ENCODE measurements at regions not wholly inside any gene's neighbourhood (a gene's known extent, or its start where the extent isn't known, plus 50 kb on each side); places are given as distances from the start of the nearest gene placed in this dataset.

GRCh38 chr5:154117930-154118329 lies 72.6 kb upstream of the GALNT10 start:
- WGBS, 2 experiments (ENCODE audit: insufficient coverage in 1 of 2, insufficient read length in 1 of 2): 90% methylated on average over 3 of the region's 3 CpGs
- H3K9ac ChIP-seq (ENCODE audit: extremely low read depth, low read length, poor library complexity, severe bottlenecking): no peak overlapping the region
- Mint-ChIP-seq H3K4me3 (no peak overlapping the region), H3K27ac (no peak overlapping the region), H3K4me1 (peaks cover 19% of the 10 kb centered on the region), H3K27me3 (ENCODE audit: insufficient read depth) (peaks cover 43% of the 10 kb centered on the region), H3K9me3 (peaks cover 5% of the 10 kb centered on the region), H3K36me3 (ENCODE audit: low read depth) (no peaks in the 10 kb centered on the region)
- H3K9me3 ChIP-seq (ENCODE audit: control insufficient read depth, low read length): peaks cover 11% of the 10 kb centered on the region
- peaks cover 30% of the 10 kb centered on the region for H3K27me3 ChIP-seq (ENCODE audit: control insufficient read depth, insufficient read depth, low read length, poor library complexity, severe bottlenecking)
- DNase-seq: peak; percentile 53
- H3K4me3 ChIP-seq (ENCODE audit: low read length): no peak overlapping the region
- TF ChIP-seq CTCF (conservative IDR thresholded peaks at IDR 0.05): no peak
- no peaks in the 10 kb centered on the region for H3K36me3 ChIP-seq (ENCODE audit: control insufficient read depth, insufficient read depth, low read length)
- peaks cover 5% of the 10 kb centered on the region for H3K4me1 ChIP-seq (ENCODE audit: control insufficient read depth, insufficient read depth, low read length)
- H3K27ac ChIP-seq (ENCODE audit: low read depth, low read length): no peak overlapping the region

- Mint-ChIP-seq H3K9me3 (peaks cover 5% of the 10 kb centered on the region), H3K4me3 (no peak overlapping the region), H3K36me3 (ENCODE audit: low read depth) (no peaks in the 10 kb centered on the region), H3K27me3 (ENCODE audit: insufficient read depth) (peaks cover 40% of the 10 kb centered on the region), H3K27ac (no peak overlapping the region), H3K4me1 (peaks cover 19% of the 10 kb centered on the region)
- no peaks in the 10 kb centered on the region for H3K36me3 ChIP-seq (ENCODE audit: control insufficient read depth, insufficient read depth, low read length)
- peaks cover 11% of the 10 kb centered on the region for H3K9me3 ChIP-seq (ENCODE audit: control insufficient read depth, low read length)
- peaks cover 30% of the 10 kb centered on the region for H3K27me3 ChIP-seq (ENCODE audit: control insufficient read depth, insufficient read depth, low read length, poor library complexity, severe bottlenecking)
- 84 to 100% methylated on average over 1 to 2 of the region's 2 CpGs for WGBS, 2 experiments (ENCODE audit: insufficient coverage in 1 of 2, insufficient read length in 1 of 2)
- peaks cover 5% of the 10 kb centered on the region for H3K4me1 ChIP-seq (ENCODE audit: control insufficient read depth, insufficient read depth, low read length)
- H3K27ac ChIP-seq (ENCODE audit: low read depth, low read length): no peak overlapping the region
- H3K9ac ChIP-seq (ENCODE audit: extremely low read depth, low read length, poor library complexity, severe bottlenecking): no peak overlapping the region
- no peak overlapping the region for H3K4me3 ChIP-seq (ENCODE audit: low read length)
- TF ChIP-seq CTCF (conservative IDR thresholded peaks at IDR 0.05): no peak
- peak; percentile 40 for DNase-seq
Observed at GRCh38 chr5:154118385-154118784, 72.1 kb upstream of the GALNT10 start.

- no peaks in the 10 kb centered on the region for H3K36me3 ChIP-seq (ENCODE audit: control insufficient read depth, insufficient read depth, low read length)
- no peak overlapping the region for H3K9ac ChIP-seq (ENCODE audit: extremely low read depth, low read length, poor library complexity, severe bottlenecking)
- Mint-ChIP-seq H3K36me3 (ENCODE audit: low read depth) (no peaks in the 10 kb centered on the region), H3K4me1 (peaks cover 19% of the 10 kb centered on the region), H3K27me3 (ENCODE audit: insufficient read depth) (peaks cover 41% of the 10 kb centered on the region), H3K9me3 (peaks cover 7% of the 10 kb centered on the region), H3K4me3 (no peak overlapping the region), H3K27ac (no peak overlapping the region)
- peaks cover 11% of the 10 kb centered on the region for H3K9me3 ChIP-seq (ENCODE audit: control insufficient read depth, low read length)
- no peak overlapping the region for H3K27ac ChIP-seq (ENCODE audit: low read depth, low read length)
- H3K27me3 ChIP-seq (ENCODE audit: control insufficient read depth, insufficient read depth, low read length, poor library complexity, severe bottlenecking): peaks cover 30% of the 10 kb centered on the region
- TF ChIP-seq CTCF (conservative IDR thresholded peaks at IDR 0.05): peak; percentile 58
- H3K4me1 ChIP-seq (ENCODE audit: control insufficient read depth, insufficient read depth, low read length): peaks cover 5% of the 10 kb centered on the region
- whole genome bisulfite sequencing, 2 experiments (ENCODE audit: insufficient coverage in 1 of 2, insufficient read length in 1 of 2): 82 to 90% methylated on average over 2 to 4 of the region's 4 CpGs
- peak; percentile 49 for DNase-seq
- no peak overlapping the region for H3K4me3 ChIP-seq (ENCODE audit: low read length)
Observed at GRCh38 chr5:154118893-154119336, 71.6 kb upstream of the GALNT10 start.
